Gastrocnemius medialis (tissue), 4 donors: ENCODE measurements at regions not wholly inside any gene's neighbourhood (a gene's known extent, or its start where the extent isn't known, plus 50 kb on each side); places are given as distances from the start of the nearest gene placed in this dataset.

ENCODE experiments used
- CTCF ChIP-seq, 5 experiments: fragments of 450-650 bp in 3 of 5; fragments of 200-600 bp in 2 of 5; sonication (generic) in 2 of 5; IDR thresholded peaks in 4 of 5; conservative IDR thresholded peaks in 1 of 5; 1 replicate in 4 of 5; 2 replicates in 1 of 5; pipeline ENCODE4 v1.5.1; 2016 to 2019; ENCODE audit warnings: antibody characterized with exemption in 5 of 5, mild to moderate bottlenecking in 3 of 5, moderate library complexity in 3 of 5
- POLR2A ChIP-seq, 2 donors: fragments of 450-650 bp; IDR thresholded peaks; one replicate each; pipeline ENCODE4 v1.6.1; 2017; ENCODE audit warnings: antibody characterized with exemption in 2 of 2, mild to moderate bottlenecking in 2 of 2, moderate library complexity in 2 of 2

GRCh38 chr4:81688085-81688484 is 216.4 kb upstream of the RASGEF1B start:
- TF ChIP-seq CTCF (IDR thresholded peaks at IDR 0.05 in 4 of 5, conservative IDR thresholded peaks at IDR 0.05 in 1 of 5) (no peak), POLR2A (IDR thresholded peaks at IDR 0.05) (no peak)
